GM12878 (cell line): ENCODE measurements at regions not wholly inside any gene's neighbourhood (a gene's known extent, or its start where the extent isn't known, plus 50 kb on each side); places are given as distances from the start of the nearest gene placed in this dataset.
"Not testable (repeated sequence)": the region's sequence is repeated elsewhere in the genome, so short reads cannot be mapped to it uniquely, and the experiment has no call there.

ENCODE experiments used
- ATAC-seq: fragments of 200-7000 bp; cut with Tn5 transposase; 3 replicates; pipeline ENCODE4 v1.9.1; 2020; ENCODE audit warnings: mild to moderate bottlenecking, moderate library complexity
- BruUV-seq: library from RNA; stranded (reverse); fragments of 400-500 nt; replicated peaks from 2 replicates; lab custom pipeline; 2021; lab: Mats Ljungman, UMichigan
- CTCF ChIA-PET: fragments of 300-600 bp; sonication (Branson Sonifier 250); formaldehyde crosslinking; extraction: SDS; loops from one replicate; lab custom pipeline; 2021; ENCODE audit warnings: inconsistent platforms; lab: Yijun Ruan, JAX
- POLR2A ChIA-PET: fragments of 350-600 bp; formaldehyde crosslinking; extraction: SDS; loops from one replicate; lab custom pipeline; 2021; ENCODE audit warnings: inconsistent platforms; lab: Charles Lee
- RAD21 ChIA-PET: fragments of 300-600 bp; sonication (Branson Sonifier 250); formaldehyde crosslinking; loops from one replicate; lab custom pipeline; 2023; ENCODE audit warnings: antibody characterized with exemption; ENCODE audit not compliant: unreplicated experiment; lab: Charles Lee
- SMC1A ChIA-PET: fragments of 300-600 bp; sonication (Branson Sonifier 250); formaldehyde crosslinking; loops from one replicate; lab custom pipeline; 2023; ENCODE audit not compliant: unreplicated experiment, uncharacterized antibody; lab: Charles Lee
- DNase-seq: peaks from one replicate; pipeline ENCODE4 v3.0.0-alpha.2; 2011; ENCODE audit warnings: low read depth, low spot score
- FAIRE-seq: peaks from 3 replicates; lab custom pipeline; 2011; peaks lifted over from hg19 to GRCh38; lab: Jason Lieb, UNC
- H2AFZ ChIP-seq: 2 replicates; pipeline ENCODE4 v1.6.0; 2011; ENCODE audit warnings: low read depth, low read length, control low read depth; ENCODE audit not compliant: control insufficient read depth
- H3K27ac ChIP-seq: 2 replicates; pipeline ENCODE4 v1.5.1; 2011; ENCODE audit warnings: control low read depth; ENCODE audit not compliant: control insufficient read depth, insufficient read depth
- H3K27me3 ChIP-seq, 2 experiments: replicated peaks in 1 of 2; 2 replicates each; pipeline versions ENCODE4 v1.6.0 to v1.6.1; 2011; ENCODE audit warnings: low read length in 1 of 2; ENCODE audit not compliant: control insufficient read depth in 2 of 2, insufficient read depth in 2 of 2
- H3K36me3 ChIP-seq, 2 experiments: 2 replicates each; pipeline ENCODE4 v1.5.1; 2011; ENCODE audit warnings: low read length in 1 of 2; ENCODE audit not compliant: control insufficient read depth in 2 of 2, insufficient read depth in 2 of 2
- H3K4me1 ChIP-seq: 2 replicates; pipeline ENCODE4 v1.6.1; 2011; ENCODE audit warnings: mild to moderate bottlenecking, low read length, moderate library complexity, mixed read lengths; ENCODE audit not compliant: control insufficient read depth, insufficient read depth
- H3K4me2 ChIP-seq: 2 replicates; pipeline ENCODE4 v1.6.0; 2011; ENCODE audit warnings: control low read depth; ENCODE audit not compliant: control insufficient read depth, insufficient read depth
- H3K4me3 ChIP-seq: fragments of 200-600 bp; sonication (generic); 2 replicates; pipeline ENCODE4 v1.5.1; 2016
- H3K79me2 ChIP-seq: 2 replicates; pipeline ENCODE4 v1.6.0; 2011; ENCODE audit warnings: low read length; ENCODE audit not compliant: control insufficient read depth, insufficient read depth
- H3K9ac ChIP-seq: 2 replicates; pipeline ENCODE4 v1.8.0; 2011; ENCODE audit warnings: low read length, control low read depth, mixed read lengths; ENCODE audit not compliant: control insufficient read depth, insufficient read depth
- H3K9me3 ChIP-seq: replicated peaks from 3 replicates; pipeline ENCODE4 v1.5.1; 2011; ENCODE audit warnings: mild to moderate bottlenecking, low read length; ENCODE audit not compliant: control insufficient read depth, insufficient read depth
- H4K20me1 ChIP-seq: 2 replicates; pipeline ENCODE4 v1.6.0; 2011; ENCODE audit not compliant: control insufficient read depth, insufficient read depth
- WGBS: methylation state at CpG from one replicate; pipeline ENCODE4 v1.1.6; 2016; ENCODE audit warnings: low lambda C conversion rate; ENCODE audit not compliant: insufficient replicate concordance, insufficient coverage; ENCODE audit errors: missing lambda C conversion rate; 5-methylcytosine and 5-hydroxymethylcytosine counted together
- in situ Hi-C: fragments of 300-500 bp; cut with MboI; formaldehyde crosslinking; loops from 9 replicates; pipeline ENCODE4 v1.14.3; 2018; ENCODE audit warnings: mixed read lengths
- intact Hi-C: fragments of 100-400 bp; cut with micrococcal nuclease; formaldehyde crosslinking; loops from one replicate; pipeline ENCODE4 v1.14.2; 2022; ENCODE audit not compliant: unreplicated experiment

DNA sequence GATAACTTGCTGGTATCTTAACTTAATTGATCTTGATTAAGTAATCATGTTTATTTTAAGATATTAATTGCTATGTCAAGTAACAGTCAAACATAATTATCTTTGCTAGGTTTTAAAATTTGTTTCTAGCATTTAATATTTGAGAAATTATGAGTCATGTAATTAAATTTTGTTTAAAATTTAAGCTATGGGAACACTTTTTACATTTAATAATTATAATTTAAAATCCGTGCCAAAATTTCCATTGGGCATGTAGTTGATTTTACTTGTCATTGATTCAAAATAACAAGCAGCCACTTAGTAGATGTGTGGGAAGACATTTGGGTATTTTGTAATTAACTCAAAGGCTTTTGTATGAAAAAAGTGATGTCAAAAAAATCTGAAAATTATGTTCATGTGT is 779.6 kb downstream of the PCDH11X start:
- intact Hi-C loops, H3K4me3 ChIP-seq, in situ Hi-C loops, H3K9me3 ChIP-seq, H4K20me1 ChIP-seq, H2AFZ ChIP-seq, FAIRE-seq, RAD21 ChIA-PET, ATAC-seq, H3K27me3 ChIP-seq, CTCF ChIA-PET, POLR2A ChIA-PET, H3K4me1 ChIP-seq, H3K9ac ChIP-seq, BruUV-seq, SMC1A ChIA-PET, H3K4me2 ChIP-seq, H3K36me3 ChIP-seq, H3K79me2 ChIP-seq, H3K27ac ChIP-seq, DNase-seq: not testable (repeated sequence)
- 0% methylated on average over 1 of the region's 1 CpG for WGBS

- H4K20me1 ChIP-seq, SMC1A ChIA-PET, CTCF ChIA-PET, H3K36me3 ChIP-seq, ATAC-seq, H3K9ac ChIP-seq, FAIRE-seq, intact Hi-C loops, POLR2A ChIA-PET, DNase-seq, H3K4me1 ChIP-seq, H3K79me2 ChIP-seq, H3K4me3 ChIP-seq, in situ Hi-C loops, H3K27ac ChIP-seq, H3K27me3 ChIP-seq, H3K9me3 ChIP-seq, BruUV-seq, H3K4me2 ChIP-seq, H2AFZ ChIP-seq, RAD21 ChIA-PET: not testable (repeated sequence)
- WGBS, result 4% methylated on average over 2 of the region's 2 CpGs
These were observed 780.9 kb downstream of the PCDH11X start for GRCh38 chrX:92560083-92560482.

- 5% methylated on average over 1 of the region's 1 CpG for WGBS
These were observed 791.0 kb downstream of the PCDH11X start for GRCh38 chrX:92570217-92570616.

GRCh38 chrX:92586643-92587042 is 807.5 kb downstream of the PCDH11X start:
- H4K20me1 ChIP-seq, H3K36me3 ChIP-seq, BruUV-seq, H3K27ac ChIP-seq, ATAC-seq, intact Hi-C loops, H3K4me2 ChIP-seq, H3K4me1 ChIP-seq, SMC1A ChIA-PET, H3K27me3 ChIP-seq, H2AFZ ChIP-seq, H3K9me3 ChIP-seq, H3K79me2 ChIP-seq, RAD21 ChIA-PET, H3K4me3 ChIP-seq, in situ Hi-C loops, DNase-seq, FAIRE-seq, H3K9ac ChIP-seq, POLR2A ChIA-PET: not testable (repeated sequence)
- CTCF ChIA-PET, result interaction anchor here (0.7 kb wide), 1 partner anchor 297 kb away, joined by 3 read pairs; no protein-coding TSS in a partner anchor
- WGBS, result 18% methylated on average over 3 of the region's 3 CpGs

More at GRCh38 chrX:92570217-92570616, 791.0 kb downstream of the PCDH11X start:
- H3K9ac ChIP-seq, H3K4me1 ChIP-seq, H3K4me3 ChIP-seq, SMC1A ChIA-PET, FAIRE-seq, H3K27me3 ChIP-seq, H3K4me2 ChIP-seq, H3K79me2 ChIP-seq, BruUV-seq, ATAC-seq, H3K9me3 ChIP-seq, H4K20me1 ChIP-seq, RAD21 ChIA-PET, POLR2A ChIA-PET, H2AFZ ChIP-seq, DNase-seq, CTCF ChIA-PET, in situ Hi-C loops, H3K36me3 ChIP-seq, H3K27ac ChIP-seq, intact Hi-C loops: not testable (repeated sequence)
